Stomach smooth muscle (tissue), 2 donors: ENCODE measurements at regions not wholly inside any gene's neighbourhood (a gene's known extent, or its start where the extent isn't known, plus 50 kb on each side); places are given as distances from the start of the nearest gene placed in this dataset.

Experiments used
- H3K27ac ChIP-seq: one replicate; pipeline ENCODE4 v1.7.0; 2013; ENCODE audit warnings: mild to moderate bottlenecking, low read length, inconsistent platforms
- H3K27me3 ChIP-seq, 2 donors: one replicate each; pipeline ENCODE4 v1.7.0; 2013; ENCODE audit warnings: low read length in 2 of 2; ENCODE audit not compliant: insufficient read depth in 2 of 2, control insufficient read depth in 1 of 2
- H3K36me3 ChIP-seq, 2 donors: one replicate each; pipeline ENCODE4 v1.7.0; 2013; ENCODE audit warnings: low read length in 2 of 2; ENCODE audit not compliant: control insufficient read depth in 2 of 2, insufficient read depth in 2 of 2
- H3K4me1 ChIP-seq: one replicate; pipeline ENCODE4 v1.7.0; 2013; ENCODE audit warnings: low read length; ENCODE audit not compliant: control insufficient read depth, insufficient read depth
- H3K4me3 ChIP-seq, 2 donors: one replicate each; pipeline ENCODE4 v1.7.0; 2013; ENCODE audit warnings: low read length in 2 of 2
- H3K9ac ChIP-seq, 2 donors: one replicate each; pipeline ENCODE4 v1.7.0; 2013; ENCODE audit warnings: low read length in 2 of 2, mild to moderate bottlenecking in 1 of 2
- H3K9me3 ChIP-seq, 2 donors: one replicate each; pipeline ENCODE4 v1.7.0; 2013; ENCODE audit warnings: low read length in 2 of 2; ENCODE audit not compliant: control insufficient read depth in 2 of 2
- donor health status: healthy.
- donor health status: Pancreatic carcinoma.

DNA sequence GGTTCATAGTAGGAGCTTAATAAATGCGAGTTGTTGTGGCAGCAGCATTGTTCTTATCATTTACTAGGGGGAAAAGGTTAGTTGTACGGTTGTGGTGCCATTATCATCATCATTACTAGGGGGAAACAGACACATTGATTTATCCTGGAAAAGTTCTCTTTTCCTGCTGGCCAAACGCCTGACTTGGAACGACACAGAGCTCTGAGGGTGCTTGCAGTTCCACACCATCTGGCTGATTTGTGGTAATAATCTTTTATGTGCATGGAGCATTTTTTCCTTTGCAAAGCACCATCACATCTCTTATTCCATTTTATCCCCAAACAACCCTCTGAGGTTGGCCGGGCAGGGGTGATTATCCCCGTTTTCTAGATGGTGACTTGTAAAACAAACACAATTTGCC lies 219.4 kb downstream of the BUB3 start:
- Histone ChIP-seq H3K4me3 (no peak overlapping the region), H3K27ac (no peak overlapping the region), H3K9ac (no peak overlapping the region), H3K36me3 (no peaks in the 10 kb centered on the region), H3K9me3 (peaks cover 3 to 8% of the 10 kb centered on the region in 2 donors), H3K4me1 (no peaks in the 10 kb centered on the region), H3K27me3 (no peaks in the 10 kb centered on the region)

DNA sequence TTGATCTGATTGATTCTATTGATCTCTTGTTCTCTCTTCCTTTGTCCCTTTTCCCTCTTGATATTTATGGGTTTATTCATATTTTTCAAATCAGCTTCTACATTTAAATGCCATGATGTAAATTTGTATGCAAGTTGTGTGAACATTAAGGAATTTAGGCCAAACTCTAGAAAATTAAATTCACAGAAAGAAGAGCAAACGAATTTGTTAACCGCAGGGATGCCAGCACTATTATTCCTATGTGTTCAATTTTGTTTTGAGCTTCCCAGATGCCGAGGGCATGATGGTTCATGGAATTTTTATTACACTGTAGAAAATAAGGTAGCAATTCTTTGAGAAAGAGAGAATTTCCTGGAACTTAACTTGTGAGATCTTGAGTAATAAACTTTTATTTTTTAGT lies 220.9 kb downstream of the BUB3 start:
- H3K27me3 ChIP-seq, result no peaks in the 10 kb centered on the region
- no peak overlapping the region for H3K4me3 ChIP-seq
- peaks cover 2 to 3% of the 10 kb centered on the region in 2 donors for H3K9me3 ChIP-seq
- no peaks in the 10 kb centered on the region for H3K4me1 ChIP-seq
- H3K36me3 ChIP-seq, result no peaks in the 10 kb centered on the region
- no peak overlapping the region for H3K27ac ChIP-seq
- no peak overlapping the region for H3K9ac ChIP-seq

DNA sequence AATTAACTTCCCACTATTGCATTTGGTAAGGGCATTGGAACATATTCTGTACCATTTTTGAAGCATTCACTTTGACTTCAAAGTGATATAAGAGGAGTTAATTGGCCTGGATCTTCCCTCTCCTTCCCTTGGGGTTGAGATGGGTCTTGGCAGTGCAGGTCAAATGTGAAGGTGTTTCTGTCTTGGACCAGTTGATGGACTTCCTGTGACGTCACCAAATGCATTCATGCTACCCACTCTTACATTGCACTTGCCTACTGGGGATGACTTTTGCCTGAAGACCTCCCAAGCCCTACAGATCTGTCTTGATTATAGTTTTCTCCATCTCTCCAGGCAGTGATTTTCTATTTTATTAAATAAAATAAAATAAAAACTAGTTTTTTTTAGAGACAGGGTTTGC lies 221.5 kb downstream of the BUB3 start:
- H3K9ac ChIP-seq, result no peak overlapping the region
- no peak overlapping the region for H3K4me3 ChIP-seq
- H3K27me3 ChIP-seq, result no peaks in the 10 kb centered on the region
- no peaks in the 10 kb centered on the region for H3K9me3 ChIP-seq
- no peaks in the 10 kb centered on the region for H3K4me1 ChIP-seq
- no peak overlapping the region for H3K27ac ChIP-seq
- no peaks in the 10 kb centered on the region for H3K36me3 ChIP-seq

DNA sequence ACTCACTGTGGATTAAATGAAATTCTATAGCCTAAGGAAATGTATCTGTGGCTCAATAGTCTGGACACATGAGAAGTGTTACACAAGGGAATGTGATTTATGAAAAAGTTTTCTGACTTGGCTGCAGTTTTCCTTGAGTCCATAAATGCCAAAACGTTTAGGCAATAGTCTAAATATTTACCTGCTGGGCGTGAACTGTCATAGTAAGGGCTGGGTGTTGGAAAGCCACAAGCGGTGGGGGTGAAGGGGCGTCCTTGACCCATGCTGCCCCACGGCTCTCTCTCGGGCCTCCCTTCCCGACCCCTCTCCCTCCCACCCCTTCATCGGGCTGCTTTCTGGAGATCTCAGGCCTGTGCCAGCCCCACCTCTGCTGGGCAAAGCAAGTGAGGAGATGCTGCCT lies 223.7 kb downstream of the BUB3 start:
- Histone ChIP-seq H3K4me1 (no peaks in the 10 kb centered on the region), H3K27ac (no peak overlapping the region), H3K36me3 (no peaks in the 10 kb centered on the region), H3K4me3 (no peak overlapping the region), H3K27me3 (no peaks in the 10 kb centered on the region), H3K9ac (no peak overlapping the region), H3K9me3 (no peaks in the 10 kb centered on the region)

DNA sequence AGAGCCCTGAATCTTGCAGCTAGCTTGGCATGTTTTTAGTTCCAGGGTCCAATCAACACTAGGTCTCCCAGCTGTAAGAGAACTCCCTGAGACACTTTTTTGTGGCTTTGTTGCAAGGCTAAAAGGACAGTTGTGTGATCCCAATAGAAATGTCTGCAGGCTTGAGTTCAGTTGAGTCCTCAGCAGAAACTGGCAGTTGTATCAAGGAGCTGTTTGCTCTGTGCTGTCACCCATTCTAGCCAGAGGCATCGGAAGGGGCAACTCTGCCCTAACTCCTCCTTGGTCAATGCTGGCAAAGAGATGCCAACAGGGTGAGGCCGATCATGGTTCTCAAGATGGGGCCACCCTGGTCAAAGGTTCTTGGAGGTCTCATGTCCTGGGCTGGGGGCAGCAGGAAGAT lies 224.1 kb downstream of the BUB3 start:
- no peaks in the 10 kb centered on the region for H3K9me3 ChIP-seq
- no peak overlapping the region for H3K4me3 ChIP-seq
- H3K36me3 ChIP-seq, result no peaks in the 10 kb centered on the region
- no peak overlapping the region for H3K9ac ChIP-seq
- no peaks in the 10 kb centered on the region for H3K27me3 ChIP-seq
- no peak overlapping the region for H3K27ac ChIP-seq
- no peaks in the 10 kb centered on the region for H3K4me1 ChIP-seq

DNA sequence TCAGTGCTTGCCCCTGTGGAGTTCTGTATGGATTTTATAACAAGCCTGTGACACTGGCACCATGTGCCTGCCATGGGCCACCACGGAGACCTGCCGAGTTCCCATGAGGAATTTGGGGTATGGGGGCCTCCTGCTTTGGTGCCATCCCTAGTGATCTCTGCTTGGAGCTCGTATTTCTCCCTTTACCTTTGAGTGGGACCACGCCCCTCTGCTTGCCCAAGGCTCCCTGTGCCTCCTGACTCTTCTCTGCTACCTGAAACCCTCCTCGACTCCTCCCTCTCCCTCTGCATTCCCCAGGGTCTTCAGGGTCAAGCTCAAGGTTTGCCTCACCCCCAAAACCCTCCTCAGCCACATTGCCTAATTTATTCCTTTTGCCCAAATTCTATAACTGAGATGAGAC lies 225.0 kb downstream of the BUB3 start:
- H3K4me1 ChIP-seq, result no peaks in the 10 kb centered on the region
- no peak overlapping the region for H3K4me3 ChIP-seq
- H3K9ac ChIP-seq, result no peak overlapping the region
- no peak overlapping the region for H3K27ac ChIP-seq
- no peaks in the 10 kb centered on the region for H3K36me3 ChIP-seq
- no peaks in the 10 kb centered on the region for H3K27me3 ChIP-seq
- no peaks in the 10 kb centered on the region for H3K9me3 ChIP-seq

DNA sequence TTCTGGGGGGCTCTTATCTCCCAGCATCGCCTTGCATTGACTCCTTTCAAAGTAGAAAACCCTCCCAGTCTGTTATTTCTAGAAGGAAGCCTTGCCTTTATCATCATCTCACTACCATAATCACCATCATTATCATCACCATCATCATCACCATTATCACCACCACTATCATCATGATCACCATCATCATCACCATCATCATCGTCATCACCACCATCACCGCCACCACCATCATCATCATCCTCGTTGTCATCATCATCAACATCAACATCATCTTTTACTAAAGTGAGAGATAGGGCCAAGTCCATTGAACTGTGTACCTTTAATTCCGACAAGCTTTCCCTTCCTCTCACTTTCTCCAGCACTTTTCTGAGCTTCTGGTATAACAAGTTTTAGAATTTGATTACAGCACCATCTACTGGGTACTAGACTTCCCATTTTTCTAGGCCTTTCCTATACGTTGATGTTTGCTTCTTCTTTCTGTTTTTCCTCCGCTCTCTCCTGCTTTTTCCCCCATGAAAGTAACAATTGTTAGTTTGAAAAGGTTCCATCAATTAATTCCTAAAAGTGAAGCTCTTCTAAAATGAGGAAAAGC lies 226.4 kb downstream of the BUB3 start:
- Histone ChIP-seq H3K27ac (no peak overlapping the region), H3K4me3 (no peak overlapping the region), H3K36me3 (no peaks in the 10 kb centered on the region), H3K27me3 (no peaks in the 10 kb centered on the region), H3K4me1 (no peaks in the 10 kb centered on the region), H3K9ac (no peak overlapping the region), H3K9me3 (peaks cover 5 to 7% of the 10 kb centered on the region in 2 donors)

DNA sequence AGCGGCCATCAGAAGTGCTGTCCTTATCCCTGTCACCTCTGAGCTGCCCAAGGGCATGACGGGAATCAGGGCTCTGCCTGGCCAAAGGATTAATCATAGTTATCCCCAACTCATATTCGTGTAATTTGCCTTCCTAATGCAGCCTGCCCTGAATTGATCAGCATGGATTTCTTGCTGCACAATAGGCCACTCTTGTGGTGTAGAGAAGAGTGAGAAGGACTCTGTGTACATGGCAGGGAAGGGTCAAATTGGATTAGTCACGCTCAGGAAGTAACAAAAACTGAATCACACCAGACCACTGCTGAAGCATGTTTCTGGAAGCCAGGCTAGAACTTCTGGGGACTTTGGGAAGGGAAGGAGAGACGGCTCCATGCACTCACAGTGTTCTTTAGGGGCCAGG lies 227.0 kb downstream of the BUB3 start:
- Histone ChIP-seq H3K4me3 (no peak overlapping the region), H3K9me3 (peaks cover 9% of the 10 kb centered on the region in 2 donors), H3K27me3 (no peaks in the 10 kb centered on the region), H3K27ac (no peak overlapping the region), H3K36me3 (no peaks in the 10 kb centered on the region), H3K9ac (no peak overlapping the region), H3K4me1 (no peaks in the 10 kb centered on the region)

DNA sequence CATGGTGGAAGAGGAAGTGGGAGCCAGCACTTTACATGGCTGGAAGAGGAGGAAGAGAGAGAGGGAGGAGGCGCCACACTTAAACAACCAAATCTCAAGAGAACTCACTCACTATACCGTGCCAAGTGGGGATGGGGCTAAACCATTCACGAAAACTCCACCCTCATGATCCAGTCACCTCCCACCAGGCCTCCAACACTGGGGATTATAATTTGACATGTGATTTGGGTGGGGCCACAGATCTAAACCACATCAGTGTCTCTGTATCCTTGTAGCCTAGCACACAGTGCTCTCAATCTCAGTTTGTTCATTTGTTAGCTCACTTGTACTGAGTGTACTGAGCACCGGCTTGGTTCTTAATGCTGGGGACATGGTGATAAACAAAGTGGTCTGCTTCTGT lies 228.3 kb downstream of the BUB3 start:
- H3K4me1 ChIP-seq, result no peaks in the 10 kb centered on the region
- H3K9ac ChIP-seq, result no peak overlapping the region
- peaks cover 9% of the 10 kb centered on the region in 2 donors for H3K9me3 ChIP-seq
- no peaks in the 10 kb centered on the region for H3K36me3 ChIP-seq
- no peak overlapping the region for H3K27ac ChIP-seq
- no peak overlapping the region for H3K4me3 ChIP-seq
- H3K27me3 ChIP-seq, result no peaks in the 10 kb centered on the region

DNA sequence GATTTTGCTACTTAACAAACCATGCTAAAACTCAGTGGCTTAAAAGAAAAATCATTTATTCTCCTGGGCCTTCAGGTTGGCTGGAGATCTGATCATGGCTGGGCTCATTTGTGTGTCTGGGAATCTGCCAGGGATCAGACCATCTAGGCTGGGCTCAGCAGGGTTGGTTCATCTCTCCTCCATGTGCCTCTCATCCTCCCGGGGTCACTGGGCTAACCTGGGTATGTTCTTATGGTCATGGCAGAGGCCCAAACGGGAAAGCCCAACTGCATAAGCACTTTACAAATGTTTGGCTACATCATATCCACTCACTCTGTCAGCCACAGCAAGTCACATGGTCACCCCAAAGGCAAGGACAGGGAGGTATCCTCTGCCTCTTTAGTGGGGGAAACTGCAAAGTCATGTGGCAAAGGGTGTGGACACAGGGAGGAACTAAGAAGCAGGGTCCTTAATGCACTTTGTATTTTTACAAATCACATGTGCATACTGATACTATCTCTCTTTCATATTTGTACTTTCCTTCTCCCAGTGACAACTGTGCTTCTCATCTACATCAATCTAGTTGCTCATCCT lies 231.4 kb downstream of the BUB3 start:
- Histone ChIP-seq H3K27me3 (no peaks in the 10 kb centered on the region), H3K9me3 (peaks cover 9% of the 10 kb centered on the region in 2 donors), H3K9ac (no peak overlapping the region), H3K4me3 (no peak overlapping the region), H3K27ac (no peak overlapping the region), H3K36me3 (no peaks in the 10 kb centered on the region), H3K4me1 (no peaks in the 10 kb centered on the region)

DNA sequence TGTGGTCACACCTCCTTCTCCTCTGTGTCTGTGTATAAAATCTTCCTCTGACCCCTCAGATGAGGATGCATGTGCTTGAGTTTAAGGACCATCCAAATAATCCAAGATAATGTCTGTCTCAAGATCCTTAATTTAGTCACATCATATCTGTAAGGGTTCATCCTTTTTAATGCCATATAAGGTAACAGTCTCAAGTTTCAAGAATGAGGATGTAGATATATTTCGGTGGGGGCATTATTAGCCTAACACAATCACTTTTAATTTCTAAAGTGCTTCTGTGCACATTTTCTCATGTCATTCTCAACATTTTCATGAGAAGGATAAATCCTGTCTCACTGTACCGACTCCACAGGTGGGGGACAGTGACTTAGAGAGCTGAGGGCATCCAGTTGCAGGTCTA lies 235.3 kb downstream of the BUB3 start:
- no peak overlapping the region for H3K27ac ChIP-seq
- no peak overlapping the region for H3K4me3 ChIP-seq
- H3K4me1 ChIP-seq, result no peaks in the 10 kb centered on the region
- no peak overlapping the region for H3K9ac ChIP-seq
- no peaks in the 10 kb centered on the region for H3K27me3 ChIP-seq
- peaks cover 9% of the 10 kb centered on the region in 2 donors for H3K9me3 ChIP-seq
- H3K36me3 ChIP-seq, result no peaks in the 10 kb centered on the region
